ENCODE measurements at regions not wholly inside any gene's neighbourhood (a gene's known extent, or its start where the extent isn't known, plus 50 kb on each side); places are given as distances from the start of the nearest gene placed in this dataset.
"Not testable (repeated sequence)": the region's sequence is repeated elsewhere in the genome, so short reads cannot be mapped to it uniquely, and the experiment has no call there.

GRCh38 chr11:37263467-37263866, 665.4 kb upstream of the RAG2 start:
- DNase-seq (ENCODE audit: low spot score): not testable (repeated sequence)

GRCh38 chr11:37259734-37260133, 661.7 kb upstream of the RAG2 start:
- no peak for DNase-seq (ENCODE audit: low spot score)

GRCh38 chr11:37248145-37248544, 650.1 kb upstream of the RAG2 start:
- DNase-seq (ENCODE audit: low spot score): no peak

GRCh38 chr11:37246092-37246491, 648.1 kb upstream of the RAG2 start:
- DNase-seq (ENCODE audit: low spot score): not testable (repeated sequence)

GRCh38 chr11:37230865-37231264, 632.8 kb upstream of the RAG2 start:
- DNase-seq (ENCODE audit: low spot score): no peak

GRCh38 chr11:37223962-37224361, 625.9 kb upstream of the RAG2 start:
- no peak for DNase-seq (ENCODE audit: low spot score)

GRCh38 chr11:37203006-37203405, 605.0 kb upstream of the RAG2 start:
- no peak for DNase-seq (ENCODE audit: low spot score)

GRCh38 chr11:37199082-37199481, 601.0 kb upstream of the RAG2 start:
- DNase-seq (ENCODE audit: low spot score): no peak

- no peak for DNase-seq (ENCODE audit: low spot score)
These were observed 586.3 kb upstream of the RAG2 start for GRCh38 chr11:37184326-37184725.

GRCh38 chr11:37182031-37182430, 584.0 kb upstream of the RAG2 start:
- no peak for DNase-seq (ENCODE audit: low spot score)

- no peak for DNase-seq (ENCODE audit: low spot score)
These were observed 579.7 kb upstream of the RAG2 start for GRCh38 chr11:37177721-37178120.

- no peak for DNase-seq (ENCODE audit: low spot score)
These were observed 573.4 kb upstream of the RAG2 start for GRCh38 chr11:37171451-37171850.

- DNase-seq (ENCODE audit: low spot score): no peak
These were observed 572.3 kb upstream of the RAG2 start for GRCh38 chr11:37170311-37170710.

- not testable (repeated sequence) for DNase-seq (ENCODE audit: low spot score)
These were observed 547.4 kb upstream of the RAG2 start for GRCh38 chr11:37145434-37145833.

- no peak for DNase-seq (ENCODE audit: low spot score)
These were observed 544.6 kb upstream of the RAG2 start for GRCh38 chr11:37142591-37142990.

GRCh38 chr11:37141707-37142106, 543.7 kb upstream of the RAG2 start:
- no peak for DNase-seq (ENCODE audit: low spot score)

- not testable (repeated sequence) for DNase-seq (ENCODE audit: low spot score)
These were observed 537.6 kb upstream of the RAG2 start for GRCh38 chr11:37135606-37136005.

GRCh38 chr11:37134637-37135036, 536.6 kb upstream of the RAG2 start:
- no peak for DNase-seq (ENCODE audit: low spot score)

- no peak for DNase-seq (ENCODE audit: low spot score)
These were observed 526.3 kb upstream of the RAG2 start for GRCh38 chr11:37124384-37124783.

GRCh38 chr11:37115963-37116362, 517.9 kb upstream of the RAG2 start:
- no peak for DNase-seq (ENCODE audit: low spot score)

- no peak for DNase-seq (ENCODE audit: low spot score)
These were observed 512.3 kb upstream of the RAG2 start for GRCh38 chr11:37110385-37110784.

GRCh38 chr11:37109286-37109585, 511.2 kb upstream of the RAG2 start:
- DNase-seq (ENCODE audit: low spot score): no peak

- no peak for DNase-seq (ENCODE audit: low spot score)
These were observed 510.6 kb upstream of the RAG2 start for GRCh38 chr11:37108436-37109285.

GRCh38 chr11:37107831-37108230, 509.8 kb upstream of the RAG2 start:
- DNase-seq (ENCODE audit: low spot score): no peak
